Endothelial cell of umbilical vein (primary cell): ENCODE measurements at regions not wholly inside any gene's neighbourhood (a gene's known extent, or its start where the extent isn't known, plus 50 kb on each side); places are given as distances from the start of the nearest gene placed in this dataset.

Experiments used
- BruUV-seq: library from RNA; stranded (reverse); fragments of 400-500 nt; replicated peaks from 2 replicates; lab custom pipeline; 2021; lab: Mats Ljungman, UMichigan
- CTCF ChIA-PET: fragments of 300-600, 350-600 bp; sonication (Branson Sonifier 250); formaldehyde crosslinking; loops from one replicate; lab custom pipeline; 2021; ENCODE audit warnings: antibody characterized with exemption, inconsistent platforms; lab: Charles Lee
- POLR2A ChIA-PET: fragments of 300-600, 350-600 bp; sonication (Branson Sonifier 250); formaldehyde crosslinking; loops from one replicate; lab custom pipeline; 2021; ENCODE audit warnings: antibody characterized with exemption, inconsistent platforms; lab: Charles Lee
- DNase-seq: peaks from one replicate; pipeline ENCODE4 v3.0.0-alpha.2; 2011; ENCODE audit warnings: low read depth, low spot score
- FAIRE-seq: peaks from 2 replicates; lab custom pipeline; 2011; peaks lifted over from hg19 to GRCh38; lab: Jason Lieb, UNC
- H2AFZ ChIP-seq: 2 replicates; pipeline ENCODE4 v1.6.0; 2012; ENCODE audit warnings: low read depth, low read length, control low read depth, inconsistent platforms
- H3K27ac ChIP-seq: 2 replicates; pipeline ENCODE4 v1.5.1; 2011; ENCODE audit warnings: low read depth, mild to moderate bottlenecking, control low read depth, low read length, moderate library complexity; ENCODE audit not compliant: insufficient read depth
- H3K27me3 ChIP-seq, 2 experiments: 2 replicates each; pipeline versions ENCODE4 v1.6.0 to v1.6.1; 2011; ENCODE audit warnings: low read length in 2 of 2, mixed read lengths in 1 of 2; ENCODE audit not compliant: control insufficient read depth in 2 of 2, insufficient read depth in 2 of 2
- H3K36me3 ChIP-seq, 2 experiments: 2 replicates in 1 of 2; 3 replicates in 1 of 2; pipeline ENCODE4 v1.5.1; 2011; ENCODE audit warnings: low read length in 2 of 2, mild to moderate bottlenecking in 1 of 2, moderate library complexity in 1 of 2; ENCODE audit not compliant: control insufficient read depth in 2 of 2, insufficient read depth in 2 of 2; ENCODE audit errors: extremely low read depth in 1 of 2
- H3K4me1 ChIP-seq: 3 replicates; pipeline ENCODE4 v1.5.1; 2011; ENCODE audit warnings: mild to moderate bottlenecking, low read length; ENCODE audit not compliant: control insufficient read depth, insufficient read depth; ENCODE audit errors: extremely low read depth
- H3K4me2 ChIP-seq: 2 replicates; pipeline ENCODE4 v1.6.1; 2011; ENCODE audit warnings: low read length, control low read depth, mixed read lengths; ENCODE audit not compliant: insufficient read depth
- H3K4me3 ChIP-seq, 3 experiments: fragments of 200-600 bp in 1 of 3; sonication (generic), shearing (Covaris generic) in 1 of 3; replicated peaks in 1 of 3; 2 replicates each; pipeline ENCODE4 v1.5.1; 2011 to 2016; ENCODE audit warnings: control low read depth in 3 of 3, low read length in 3 of 3, mild to moderate bottlenecking in 2 of 3, inconsistent platforms in 1 of 3, low read depth in 1 of 3, moderate library complexity in 1 of 3; ENCODE audit not compliant: insufficient read depth in 1 of 3
- H3K79me2 ChIP-seq: 2 replicates; pipeline ENCODE4 v1.6.0; 2012; ENCODE audit warnings: low read length, inconsistent platforms; ENCODE audit not compliant: control insufficient read depth, insufficient read depth
- H3K9ac ChIP-seq: replicated peaks from 2 replicates; pipeline ENCODE3; 2011; ENCODE audit warnings: low read length, control low read depth; ENCODE audit not compliant: insufficient read depth; ENCODE audit errors: extremely low read depth
- H3K9me1 ChIP-seq: replicated peaks from 3 replicates; pipeline ENCODE4 v1.6.0; 2011; ENCODE audit warnings: mild to moderate bottlenecking, low read length; ENCODE audit not compliant: control insufficient read depth, insufficient read depth; ENCODE audit errors: extremely low read depth
- H3K9me3 ChIP-seq: replicated peaks from 2 replicates; pipeline ENCODE4 v1.5.1; 2012; ENCODE audit warnings: low read length, inconsistent platforms; ENCODE audit not compliant: control insufficient read depth, insufficient read depth
- H4K20me1 ChIP-seq: replicated peaks from 2 replicates; pipeline ENCODE3; 2011; ENCODE audit warnings: mild to moderate bottlenecking, low read length; ENCODE audit not compliant: control insufficient read depth, insufficient read depth; ENCODE audit errors: extremely low read depth
- EZH2 ChIP-seq: IDR thresholded peaks from 2 replicates; pipeline ENCODE4 v1.6.1; 2012; ENCODE audit warnings: borderline replicate concordance, low read depth, mild to moderate bottlenecking, moderate library complexity, low read length, inconsistent platforms; ENCODE audit not compliant: severe bottlenecking
- FOS ChIP-seq: IDR thresholded peaks from 2 replicates; pipeline ENCODE4 v1.6.1; 2011; ENCODE audit warnings: mild to moderate bottlenecking, low read length, moderate library complexity, borderline replicate concordance; ENCODE audit not compliant: insufficient read depth
- GATA2 ChIP-seq: IDR thresholded peaks from 2 replicates; pipeline ENCODE4 v1.7.0; 2011; ENCODE audit warnings: low read depth, mild to moderate bottlenecking, moderate library complexity, mixed read lengths, low read length; ENCODE audit not compliant: insufficient read length, insufficient read depth
- JUN ChIP-seq: IDR thresholded peaks from 2 replicates; pipeline ENCODE4 v1.6.1; 2011; ENCODE audit warnings: borderline replicate concordance, low read depth; ENCODE audit not compliant: insufficient read length, insufficient read depth
- MAX ChIP-seq: IDR thresholded peaks from 2 replicates; pipeline ENCODE4 v1.6.1; 2011; ENCODE audit not compliant: insufficient read depth, insufficient read length
- MYC ChIP-seq: IDR thresholded peaks from one replicate; pipeline ENCODE4 v1.6.1; 2011; ENCODE audit warnings: mild to moderate bottlenecking, low read depth, low read length
- POLR2A ChIP-seq: IDR thresholded peaks from 2 replicates; pipeline ENCODE4 v1.6.1; 2012; ENCODE audit warnings: low read depth, mild to moderate bottlenecking, control low read depth, low read length
- POLR2AphosphoS5 ChIP-seq: IDR thresholded peaks from 2 replicates; pipeline ENCODE4 v1.6.1; 2012; ENCODE audit warnings: low read depth, mild to moderate bottlenecking, control low read depth, low read length, moderate library complexity; ENCODE audit not compliant: insufficient read depth
- dilution Hi-C: fragments of 300-500 bp; cut with MboI; formaldehyde crosslinking; loops from one replicate; pipeline ENCODE4 v1.15.0; 2019; ENCODE audit warnings: low sequenced_read_pairs; ENCODE audit not compliant: extremely low pct_ligation_motif_present
- intact Hi-C: fragments of 100-400 bp; cut with micrococcal nuclease; formaldehyde crosslinking; loops from one replicate; pipeline ENCODE4 v1.10.0; 2022
- TF ChIP-seq, protein P1 (sequence below), 2 donors: IDR thresholded peaks; 1 replicate in 1 of 2; 2 replicates in 1 of 2; pipeline ENCODE4 v1.5.1; 2011; ENCODE audit warnings: low read length in 2 of 2, mild to moderate bottlenecking in 2 of 2, moderate library complexity in 2 of 2, control low read depth in 1 of 2, inconsistent platforms in 1 of 2, low read depth in 1 of 2; ENCODE audit not compliant: insufficient read depth in 1 of 2; ENCODE audit errors: extremely low read depth in 1 of 2

GRCh38 chr6:86537292-86537861, 400.0 kb upstream of the HTR1E start:
- Histone ChIP-seq H3K9ac (no peak overlapping the region), H3K79me2 (no peaks in the 10 kb centered on the region), H3K4me3 (no peak overlapping the region), H4K20me1 (no peaks in the 10 kb centered on the region), H3K9me1 (no peaks in the 10 kb centered on the region), H3K27ac (no peak overlapping the region), H3K4me2 (no peak overlapping the region), H3K36me3 (no peaks in the 10 kb centered on the region), H3K27me3 (no peaks in the 10 kb centered on the region), H3K9me3 (peaks cover 4% of the 10 kb centered on the region), H2AFZ (no peak overlapping the region), H3K4me1 (no peaks in the 10 kb centered on the region)
- BruUV-seq: no TSS peak
- TF ChIP-seq MYC: no peak
- TF ChIP-seq MAX: no peak
- TF ChIP-seq EZH2: no peak
- no peak for TF ChIP-seq FOS
- TF ChIP-seq JUN: no peak
- TF ChIP-seq, protein P1, sequence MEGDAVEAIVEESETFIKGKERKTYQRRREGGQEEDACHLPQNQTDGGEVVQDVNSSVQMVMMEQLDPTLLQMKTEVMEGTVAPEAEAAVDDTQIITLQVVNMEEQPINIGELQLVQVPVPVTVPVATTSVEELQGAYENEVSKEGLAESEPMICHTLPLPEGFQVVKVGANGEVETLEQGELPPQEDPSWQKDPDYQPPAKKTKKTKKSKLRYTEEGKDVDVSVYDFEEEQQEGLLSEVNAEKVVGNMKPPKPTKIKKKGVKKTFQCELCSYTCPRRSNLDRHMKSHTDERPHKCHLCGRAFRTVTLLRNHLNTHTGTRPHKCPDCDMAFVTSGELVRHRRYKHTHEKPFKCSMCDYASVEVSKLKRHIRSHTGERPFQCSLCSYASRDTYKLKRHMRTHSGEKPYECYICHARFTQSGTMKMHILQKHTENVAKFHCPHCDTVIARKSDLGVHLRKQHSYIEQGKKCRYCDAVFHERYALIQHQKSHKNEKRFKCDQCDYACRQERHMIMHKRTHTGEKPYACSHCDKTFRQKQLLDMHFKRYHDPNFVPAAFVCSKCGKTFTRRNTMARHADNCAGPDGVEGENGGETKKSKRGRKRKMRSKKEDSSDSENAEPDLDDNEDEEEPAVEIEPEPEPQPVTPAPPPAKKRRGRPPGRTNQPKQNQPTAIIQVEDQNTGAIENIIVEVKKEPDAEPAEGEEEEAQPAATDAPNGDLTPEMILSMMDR (IDR thresholded peaks at IDR 0.05; ENCODE audit: extremely low read depth in 1 of 2, insufficient read depth in 1 of 2, low read depth in 1 of 2, low read length in 2 of 2): no peak
- TF ChIP-seq GATA2: no peak
- TF ChIP-seq POLR2A: no peak
- no peak for TF ChIP-seq POLR2AphosphoS5
- no peak for DNase-seq
- CTCF ChIA-PET: no interaction called here
- POLR2A ChIA-PET: no interaction called here
- intact Hi-C loops (no loop called here), dilution Hi-C loops (no loop called here)
- FAIRE-seq: no peak
